ENCODE measurements at regions not wholly inside any gene's neighbourhood (a gene's known extent, or its start where the extent isn't known, plus 50 kb on each side); places are given as distances from the start of the nearest gene placed in this dataset.

DNA sequence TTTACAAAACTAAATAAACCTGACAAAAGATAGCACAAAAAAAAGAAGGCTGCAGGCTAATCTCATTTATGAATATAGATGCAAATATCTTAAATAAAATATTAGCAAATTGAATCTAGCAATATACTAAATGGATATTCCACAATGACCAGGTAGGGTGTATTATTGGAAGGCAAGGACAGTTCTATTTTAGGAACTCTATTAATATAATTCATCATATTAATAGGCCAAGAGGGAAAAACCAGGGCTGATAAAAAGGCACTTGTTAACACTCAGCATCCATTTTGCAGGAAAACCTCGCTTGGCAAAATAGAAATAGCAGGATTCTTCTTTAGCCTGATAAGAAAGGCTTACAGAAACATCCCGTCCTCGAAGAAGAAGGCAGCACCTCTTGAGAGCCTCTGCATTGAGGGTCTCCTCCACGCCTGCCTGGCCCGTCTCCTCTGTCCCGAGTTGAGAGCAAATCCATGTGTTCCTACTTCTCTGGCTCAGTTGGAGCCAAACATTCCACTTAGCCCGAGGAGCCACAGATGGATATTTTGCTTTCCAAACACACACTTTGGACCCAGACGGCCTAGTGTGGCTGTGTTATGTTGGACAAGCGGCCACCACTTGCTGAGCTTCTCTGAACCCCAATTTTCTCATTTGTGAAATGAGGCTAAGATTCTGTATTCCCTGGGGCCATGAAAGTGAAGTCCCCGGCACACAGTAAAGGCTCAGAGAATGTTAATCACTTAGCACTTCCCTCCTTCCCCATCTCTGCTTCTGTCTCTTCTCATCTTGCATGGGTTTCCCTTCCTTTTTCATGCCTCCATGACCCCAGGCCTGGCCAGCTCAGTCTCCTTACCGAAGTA lies 181.8 kb upstream of the MVB12B start:
- Histone ChIP-seq H3K4me3 (ENCODE audit: extremely low read depth in 1 of 4, insufficient read depth in 2 of 4, low read depth in 3 of 4, low read length in 4 of 4) (no peak overlapping the region), H3K23me2 (ENCODE audit: low read depth, low read length) (no peaks in the 10 kb centered on the region; the same call in 1 of the 2 replicates), H2BK12ac (ENCODE audit: low read depth, low read length) (no peak overlapping the region), H4K20me1 (replicated peaks in 1 of 2; ENCODE audit: control insufficient read depth in 1 of 2, insufficient read depth in 2 of 2, low read length in 2 of 2) (peaks cover 0 to 3% of the 10 kb centered on the region in 2 experiments), H3K9ac (replicated peaks in 1 of 4; ENCODE audit: extremely low read depth in 1 of 4, low read depth in 3 of 4, low read length in 3 of 4) (no peak overlapping the region), H4K8ac (ENCODE audit: extremely low read depth, insufficient read depth, low read length) (no peak overlapping the region), H3K4me2 (ENCODE audit: insufficient read depth in 1 of 2, low read depth in 2 of 2, low read length in 2 of 2) (no peak overlapping the region), H3K56ac (replicated peaks; ENCODE audit: insufficient read length, low read depth, low read length) (no peak overlapping the region), H3K9me3 (ENCODE audit: insufficient read depth in 2 of 2, low read depth in 1 of 2, low read length in 1 of 2) (0 out of 4 replicates have a peak, but pooled peaks cover 0 to 3% of the 10 kb centered on the region in 2 experiments), H3K79me1 (ENCODE audit: low read depth, low read length) (no peaks in the 10 kb centered on the region), H3K4ac (replicated peaks; ENCODE audit: insufficient read length, low read depth, low read length) (no peak overlapping the region), H2BK15ac (ENCODE audit: low read length) (no peak overlapping the region), H3K14ac (ENCODE audit: insufficient read length) (no peak overlapping the region), H3K36me3 (ENCODE audit: control insufficient read depth in 2 of 4, insufficient read depth in 4 of 4, low read length in 3 of 4) (no peaks in the 10 kb centered on the region), H2BK120ac (replicated peaks; ENCODE audit: low read depth, low read length) (no peak overlapping the region), H2BK20ac (ENCODE audit: low read length) (no peak overlapping the region), H2AFZ (ENCODE audit: low read length) (no peak overlapping the region), H2BK5ac (ENCODE audit: low read depth, low read length) (no peak overlapping the region), H2AK5ac (ENCODE audit: low read depth, low read length) (no peak overlapping the region), H3K4me1 (replicated peaks in 1 of 4; ENCODE audit: control insufficient read depth in 3 of 4, insufficient read depth in 4 of 4, low read length in 3 of 4) (peaks cover 0 to 8% (median 4%) of the 10 kb centered on the region in 4 experiments; a peak in 5 of 7 replicates), H4K91ac (replicated peaks; ENCODE audit: insufficient read length, low read length) (no peak overlapping the region), H4K5ac (ENCODE audit: insufficient read length, low read depth, low read length) (no peak overlapping the region), H3K23ac (ENCODE audit: insufficient read length) (no peak overlapping the region), H3K27me3 (replicated peaks in 1 of 4; ENCODE audit: control insufficient read depth in 3 of 4, extremely low read depth in 1 of 4, insufficient read depth in 3 of 4, low read length in 3 of 4) (peaks cover 5 to 26% (median 22%) of the 10 kb centered on the region in 4 experiments), H3K79me2 (ENCODE audit: control insufficient read depth in 1 of 2, insufficient read depth in 2 of 2, low read length in 2 of 2) (no peaks in the 10 kb centered on the region), H3K18ac (ENCODE audit: extremely low read depth, low read length) (no peak overlapping the region), H3K27ac (ENCODE audit: low read depth, low read length) (no peak overlapping the region)
- DNase-seq (ENCODE audit: low read depth in 1 of 2, low spot score in 2 of 2) (no peak), FAIRE-seq (no peak)
- 90% methylated on average over 11 of the region's 11 CpGs; no CpG with 5 or more reads in 1 of the 2 experiments for WGBS, 2 experiments (ENCODE audit: extremely low coverage in 1 of 2, insufficient coverage in 1 of 2, insufficient read length in 1 of 2, insufficient replicate concordance in 2 of 2, low coverage in 1 of 2, low lambda C conversion rate in 2 of 2, missing lambda C conversion rate in 1 of 2)
- ChIA-PET CTCF (ENCODE audit: partially characterized antibody) (interaction anchor here (0.9 to 2.2 kb wide), 5 partner anchors 14 to 587 kb away, joined by 3 to 7 read pairs (median 5); no protein-coding TSS in a partner anchor), POLR2A (ENCODE audit: partially characterized antibody) (no interaction called here)
- TF ChIP-seq TAF7 (optimal IDR thresholded peaks at IDR 0.05; ENCODE audit: borderline replicate concordance, low read depth, low read length): no peak
- TF ChIP-seq CHD1 (IDR thresholded peaks at IDR 0.05; ENCODE audit: low read depth, low read length): no peak
- no peak for TF ChIP-seq SIN3A (conservative IDR thresholded peaks at IDR 0.05 in 1 of 2, IDR thresholded peaks at IDR 0.05 in 1 of 2; ENCODE audit: low read depth in 1 of 2, low read length in 2 of 2)
- TF ChIP-seq CREB1 (IDR thresholded peaks at IDR 0.05): no peak
- TF ChIP-seq TEAD4 (IDR thresholded peaks at IDR 0.05; ENCODE audit: low read depth, low read length): no peak
- no peak for TF ChIP-seq NRF1 (IDR thresholded peaks at IDR 0.05; ENCODE audit: low read depth, low read length)
- TF ChIP-seq POLR2A (IDR thresholded peaks at IDR 0.05; ENCODE audit: control extremely low read depth in 1 of 2, low read depth in 2 of 2, low read length in 2 of 2): no peak
- no peak for TF ChIP-seq SP4 (IDR thresholded peaks at IDR 0.05; ENCODE audit: low read length)
- no peak for TF ChIP-seq EZH2 (IDR thresholded peaks at IDR 0.05; ENCODE audit: low read depth, low read length, severe bottlenecking)
- no peak for TF ChIP-seq SUZ12 (IDR thresholded peaks at IDR 0.05; ENCODE audit: low read length)
- TF ChIP-seq ATF3 (IDR thresholded peaks at IDR 0.05; ENCODE audit: insufficient read depth, low read depth, low read length): no peak
- TF ChIP-seq SP1 (IDR thresholded peaks at IDR 0.05; ENCODE audit: low read depth, low read length): no peak
